Mesenchymal stem cell (in vitro differentiated cells and primary cell): ENCODE measurements at regions not wholly inside any gene's neighbourhood (a gene's known extent, or its start where the extent isn't known, plus 50 kb on each side); places are given as distances from the start of the nearest gene placed in this dataset.

ENCODE experiments used
- DNase-seq: peaks from one replicate; pipeline ENCODE4 v3.0.0-alpha.2; 2013
- H2AFZ ChIP-seq: one replicate; pipeline ENCODE4 v1.6.1; 2013; ENCODE audit warnings: low read depth, mild to moderate bottlenecking, control low read depth, inconsistent platforms, low read length, moderate library complexity
- H2AK5ac ChIP-seq: 2 replicates; pipeline ENCODE4 v1.6.1; 2013; ENCODE audit warnings: low read length, moderate library complexity, mild to moderate bottlenecking, inconsistent platforms; ENCODE audit not compliant: severe bottlenecking
- H2BK120ac ChIP-seq: one replicate; pipeline ENCODE4 v1.6.1; 2013; ENCODE audit warnings: low read depth, mild to moderate bottlenecking, inconsistent platforms, low read length, moderate library complexity
- H2BK12ac ChIP-seq, 2 experiments: one replicate each; pipeline ENCODE4 v1.6.1; 2013; ENCODE audit warnings: inconsistent platforms in 2 of 2, low read length in 2 of 2, mild to moderate bottlenecking in 2 of 2, moderate library complexity in 2 of 2, control low read depth in 1 of 2
- H2BK15ac ChIP-seq: one replicate; pipeline ENCODE4 v1.6.1; 2013; ENCODE audit warnings: mild to moderate bottlenecking, low read depth, inconsistent platforms; ENCODE audit not compliant: poor library complexity, severe bottlenecking
- H2BK5ac ChIP-seq: 2 replicates; pipeline ENCODE4 v1.6.1; 2013; ENCODE audit warnings: low read depth, mild to moderate bottlenecking, low read length, control low read depth, inconsistent platforms; ENCODE audit not compliant: poor library complexity, severe bottlenecking
- H3K14ac ChIP-seq, 2 experiments: one replicate each; pipeline ENCODE4 v1.6.1; 2013; ENCODE audit warnings: inconsistent platforms in 2 of 2, low read length in 2 of 2, control low read depth in 1 of 2, mild to moderate bottlenecking in 1 of 2, moderate library complexity in 1 of 2
- H3K18ac ChIP-seq, 2 experiments: one replicate each; pipeline ENCODE4 v1.6.1; 2013; ENCODE audit warnings: inconsistent platforms in 2 of 2, low read length in 2 of 2, control low read depth in 1 of 2, low read depth in 1 of 2, mild to moderate bottlenecking in 1 of 2
- H3K23ac ChIP-seq, 2 experiments: one replicate each; pipeline ENCODE4 v1.6.1; 2013; ENCODE audit warnings: inconsistent platforms in 2 of 2, low read length in 2 of 2, mild to moderate bottlenecking in 2 of 2, moderate library complexity in 2 of 2, control low read depth in 1 of 2
- H3K27ac ChIP-seq: 2 replicates; pipeline ENCODE4 v1.5.1; 2013; ENCODE audit warnings: mild to moderate bottlenecking, moderate library complexity, low read length, control low read depth, inconsistent platforms; ENCODE audit not compliant: poor library complexity, severe bottlenecking
- H3K27me3 ChIP-seq, 2 experiments: 2 replicates each; pipeline versions ENCODE4 v1.6.1 to v1.7.0; 2013; ENCODE audit warnings: low read length in 2 of 2, mild to moderate bottlenecking in 2 of 2, moderate library complexity in 2 of 2, control low read depth in 1 of 2, inconsistent platforms in 1 of 2; ENCODE audit not compliant: control insufficient read depth in 1 of 2, insufficient read depth in 1 of 2
- H3K36me3 ChIP-seq, 2 experiments: 2 replicates each; pipeline versions ENCODE4 v1.6.1 to v1.7.0; 2013; ENCODE audit warnings: low read length in 2 of 2, control low read depth in 1 of 2, inconsistent platforms in 1 of 2, low read depth in 1 of 2, mild to moderate bottlenecking in 1 of 2; ENCODE audit not compliant: insufficient read depth in 2 of 2, control insufficient read depth in 1 of 2
- H3K4ac ChIP-seq, 2 experiments: one replicate each; pipeline ENCODE4 v1.6.1; 2013; ENCODE audit warnings: inconsistent platforms in 2 of 2, low read length in 2 of 2, mild to moderate bottlenecking in 2 of 2, moderate library complexity in 2 of 2, control low read depth in 1 of 2, low read depth in 1 of 2
- H3K4me1 ChIP-seq: 2 replicates; pipeline ENCODE4 v1.6.1; 2013; ENCODE audit warnings: low read depth, low read length, control low read depth; ENCODE audit not compliant: control insufficient read depth, insufficient read depth
- H3K4me2 ChIP-seq: 2 replicates; pipeline ENCODE4 v1.6.1; 2013; ENCODE audit warnings: low read length, mild to moderate bottlenecking, inconsistent platforms; ENCODE audit not compliant: poor library complexity, severe bottlenecking
- H3K4me3 ChIP-seq, 2 experiments: 2 replicates each; pipeline versions ENCODE4 v1.5.1 to v1.7.0; 2013; ENCODE audit warnings: low read length in 2 of 2, mild to moderate bottlenecking in 2 of 2, control low read depth in 1 of 2, low read depth in 1 of 2; ENCODE audit not compliant: insufficient read depth in 1 of 2
- H3K79me1 ChIP-seq: replicated peaks from 2 replicates; pipeline ENCODE4 v1.6.1; 2013; ENCODE audit warnings: mild to moderate bottlenecking, control low read depth, low read length, inconsistent platforms; ENCODE audit not compliant: poor library complexity, severe bottlenecking
- H3K9ac ChIP-seq: 2 replicates; pipeline ENCODE4 v1.7.0; 2013; ENCODE audit warnings: mild to moderate bottlenecking, low read length, moderate library complexity
- H3K9me3 ChIP-seq: 2 replicates; pipeline ENCODE4 v1.7.0; 2013; ENCODE audit warnings: mild to moderate bottlenecking, low read length; ENCODE audit not compliant: control insufficient read depth
- H4K8ac ChIP-seq: one replicate; pipeline ENCODE4 v1.6.1; 2013; ENCODE audit warnings: inconsistent platforms, mild to moderate bottlenecking, low read length, moderate library complexity
- H4K91ac ChIP-seq: one replicate; pipeline ENCODE4 v1.6.1; 2013; ENCODE audit warnings: mild to moderate bottlenecking, low read length, inconsistent platforms
- WGBS: methylation state at CpG from one replicate; pipeline ENCODE4 v1.1.7; 2013; ENCODE audit warnings: mixed read lengths; 5-methylcytosine and 5-hydroxymethylcytosine counted together

- no peak overlapping the region for H2BK12ac ChIP-seq
- H3K4me3 ChIP-seq: no peak overlapping the region
- H3K79me1 ChIP-seq: no peaks in the 10 kb centered on the region
- H3K4me2 ChIP-seq: no peak overlapping the region
- WGBS: no CpG with 5 or more reads among the region's 2 CpGs
- H4K8ac ChIP-seq: no peak overlapping the region
- H3K27me3 ChIP-seq: no peaks in the 10 kb centered on the region
- peaks cover 6% of the 10 kb centered on the region for H3K9me3 ChIP-seq
- no peak overlapping the region for H3K18ac ChIP-seq
- H3K27ac ChIP-seq: no peak overlapping the region
- H4K91ac ChIP-seq: no peak overlapping the region
- no peak for DNase-seq
- H2AFZ ChIP-seq: no peak overlapping the region
- no peak overlapping the region for H2BK15ac ChIP-seq
- H3K9ac ChIP-seq: no peak overlapping the region
- H2BK120ac ChIP-seq: no peak overlapping the region
- no peak overlapping the region for H3K14ac ChIP-seq
- H3K36me3 ChIP-seq: no peaks in the 10 kb centered on the region
- no peak overlapping the region for H2BK5ac ChIP-seq
- H3K4ac ChIP-seq: no peak overlapping the region
- H3K4me1 ChIP-seq: no peaks in the 10 kb centered on the region
- no peak overlapping the region for H3K23ac ChIP-seq
- no peak overlapping the region for H2AK5ac ChIP-seq
These were observed 121.7 kb upstream of the ERCC4 start for GRCh38 chr16:13798211-13798610.

- H3K27me3 ChIP-seq: no peaks in the 10 kb centered on the region
- H2AK5ac ChIP-seq: no peak overlapping the region
- H3K27ac ChIP-seq: no peak overlapping the region
- no peak overlapping the region for H4K91ac ChIP-seq
- H2BK5ac ChIP-seq: no peak overlapping the region
- DNase-seq: no peak
- WGBS: 57% methylated on average over 1 of the region's 3 CpGs
- H3K14ac ChIP-seq: no peak overlapping the region
- no peak overlapping the region for H3K4ac ChIP-seq
- H3K18ac ChIP-seq: no peak overlapping the region
- H3K9ac ChIP-seq: no peak overlapping the region
- no peak overlapping the region for H3K4me3 ChIP-seq
- H2AFZ ChIP-seq: no peak overlapping the region
- H2BK120ac ChIP-seq: no peak overlapping the region
- H4K8ac ChIP-seq: no peak overlapping the region
- H3K23ac ChIP-seq: no peak overlapping the region
- no peak overlapping the region for H3K4me2 ChIP-seq
- H3K4me1 ChIP-seq: no peaks in the 10 kb centered on the region
- peaks cover 6% of the 10 kb centered on the region for H3K9me3 ChIP-seq
- no peak overlapping the region for H2BK15ac ChIP-seq
- no peak overlapping the region for H2BK12ac ChIP-seq
- H3K79me1 ChIP-seq: no peaks in the 10 kb centered on the region
- H3K36me3 ChIP-seq: no peaks in the 10 kb centered on the region
These were observed 116.0 kb upstream of the ERCC4 start for GRCh38 chr16:13803974-13804373.

- H3K9me3 ChIP-seq: peaks cover 5% of the 10 kb centered on the region
- no peak overlapping the region for H2BK15ac ChIP-seq
- no peaks in the 10 kb centered on the region for H3K27me3 ChIP-seq
- H4K91ac ChIP-seq: no peak overlapping the region
- no peak overlapping the region for H2AFZ ChIP-seq
- no peak overlapping the region for H3K14ac ChIP-seq
- no peak overlapping the region for H3K4ac ChIP-seq
- no peak overlapping the region for H4K8ac ChIP-seq
- WGBS: 79% methylated on average over 4 of the region's 4 CpGs
- H2BK12ac ChIP-seq: no peak overlapping the region
- no peak overlapping the region for H3K9ac ChIP-seq
- H3K27ac ChIP-seq: no peak overlapping the region
- H3K36me3 ChIP-seq: no peaks in the 10 kb centered on the region
- H2BK120ac ChIP-seq: no peak overlapping the region
- H2BK5ac ChIP-seq: no peak overlapping the region
- H3K4me3 ChIP-seq: no peak overlapping the region
- H3K4me1 ChIP-seq: no peaks in the 10 kb centered on the region
- H2AK5ac ChIP-seq: no peak overlapping the region
- no peak for DNase-seq
- no peaks in the 10 kb centered on the region for H3K79me1 ChIP-seq
- no peak overlapping the region for H3K18ac ChIP-seq
- H3K23ac ChIP-seq: no peak overlapping the region
- H3K4me2 ChIP-seq: no peak overlapping the region
These were observed 114.0 kb upstream of the ERCC4 start for GRCh38 chr16:13805951-13806350.

- H3K9ac ChIP-seq: no peak overlapping the region
- no peak overlapping the region for H3K4me2 ChIP-seq
- no peak overlapping the region for H2AK5ac ChIP-seq
- no peak overlapping the region for H3K23ac ChIP-seq
- no peak overlapping the region for H2BK15ac ChIP-seq
- H2BK5ac ChIP-seq: no peak overlapping the region
- no peak for DNase-seq
- H3K36me3 ChIP-seq: no peaks in the 10 kb centered on the region
- H2BK120ac ChIP-seq: no peak overlapping the region
- no peak overlapping the region for H3K14ac ChIP-seq
- 75% methylated on average over 5 of the region's 5 CpGs for WGBS
- no peak overlapping the region for H3K27ac ChIP-seq
- no peak overlapping the region for H2BK12ac ChIP-seq
- H2AFZ ChIP-seq: no peak overlapping the region
- H3K4me1 ChIP-seq: no peaks in the 10 kb centered on the region
- H4K91ac ChIP-seq: no peak overlapping the region
- H3K9me3 ChIP-seq: no peaks in the 10 kb centered on the region
- H3K4me3 ChIP-seq: no peak overlapping the region
- no peak overlapping the region for H4K8ac ChIP-seq
- no peak overlapping the region for H3K4ac ChIP-seq
- H3K79me1 ChIP-seq: no peaks in the 10 kb centered on the region
- no peak overlapping the region for H3K18ac ChIP-seq
- H3K27me3 ChIP-seq: no peaks in the 10 kb centered on the region
These were observed 113.3 kb upstream of the ERCC4 start for GRCh38 chr16:13806671-13807070.
